GM13977 (cell line): ENCODE measurements at regions not wholly inside any gene's neighbourhood (a gene's known extent, or its start where the extent isn't known, plus 50 kb on each side); places are given as distances from the start of the nearest gene placed in this dataset.

Source experiments
- DNase-seq: peaks from one replicate; pipeline ENCODE4 v3.0.0; 2012; ENCODE audit warnings: low spot score
- in situ Hi-C: fragments of 300-500 bp; cut with MboI; formaldehyde crosslinking; loops from one replicate; pipeline ENCODE4 v1.12.0; 2022; ENCODE audit warnings: low sequenced_read_pairs, low pct_unique_long_range_greater_than_20kb, mixed read lengths, inconsistent platforms; ENCODE audit not compliant: unreplicated experiment
- TF ChIP-seq, protein P1 (sequence below): IDR thresholded peaks from 2 replicates; pipeline ENCODE4 v1.5.1; 2012; ENCODE audit warnings: mild to moderate bottlenecking, control low read depth; ENCODE audit not compliant: insufficient read depth; ENCODE audit errors: extremely low read depth, missing control alignments

DNA sequence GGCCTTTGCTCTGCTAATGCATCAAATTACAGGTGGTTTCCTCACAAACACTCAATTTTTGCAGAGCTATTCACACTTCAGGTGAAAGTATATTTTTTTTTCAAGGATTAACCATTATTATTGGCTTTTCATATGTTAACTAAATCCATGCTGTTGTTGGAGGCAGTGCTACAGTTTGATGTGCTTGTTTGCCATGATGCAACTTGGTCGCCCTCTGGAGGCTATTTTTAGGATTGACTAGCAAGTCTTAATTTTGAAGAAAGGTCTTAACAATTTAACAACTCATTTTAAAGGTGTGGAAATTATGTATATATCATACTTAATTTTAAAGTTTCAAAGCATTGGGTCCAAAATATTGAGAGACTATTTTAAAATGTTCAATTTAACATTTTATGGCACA is 168.8 kb upstream of the FAM47A start:
- TF ChIP-seq, protein P1, sequence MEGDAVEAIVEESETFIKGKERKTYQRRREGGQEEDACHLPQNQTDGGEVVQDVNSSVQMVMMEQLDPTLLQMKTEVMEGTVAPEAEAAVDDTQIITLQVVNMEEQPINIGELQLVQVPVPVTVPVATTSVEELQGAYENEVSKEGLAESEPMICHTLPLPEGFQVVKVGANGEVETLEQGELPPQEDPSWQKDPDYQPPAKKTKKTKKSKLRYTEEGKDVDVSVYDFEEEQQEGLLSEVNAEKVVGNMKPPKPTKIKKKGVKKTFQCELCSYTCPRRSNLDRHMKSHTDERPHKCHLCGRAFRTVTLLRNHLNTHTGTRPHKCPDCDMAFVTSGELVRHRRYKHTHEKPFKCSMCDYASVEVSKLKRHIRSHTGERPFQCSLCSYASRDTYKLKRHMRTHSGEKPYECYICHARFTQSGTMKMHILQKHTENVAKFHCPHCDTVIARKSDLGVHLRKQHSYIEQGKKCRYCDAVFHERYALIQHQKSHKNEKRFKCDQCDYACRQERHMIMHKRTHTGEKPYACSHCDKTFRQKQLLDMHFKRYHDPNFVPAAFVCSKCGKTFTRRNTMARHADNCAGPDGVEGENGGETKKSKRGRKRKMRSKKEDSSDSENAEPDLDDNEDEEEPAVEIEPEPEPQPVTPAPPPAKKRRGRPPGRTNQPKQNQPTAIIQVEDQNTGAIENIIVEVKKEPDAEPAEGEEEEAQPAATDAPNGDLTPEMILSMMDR = peak; percentile 57
- peak; percentile 18 for DNase-seq
- in situ Hi-C loops = no loop called here

GRCh38 chrX:34299451-34299967 is 167.4 kb upstream of the FAM47A start:
- TF ChIP-seq, protein P1 = no peak
- in situ Hi-C loops = loop anchor here (25.0 kb wide), 1 partner anchor 862 kb away; no protein-coding TSS in a partner anchor
- no peak for DNase-seq

DNA sequence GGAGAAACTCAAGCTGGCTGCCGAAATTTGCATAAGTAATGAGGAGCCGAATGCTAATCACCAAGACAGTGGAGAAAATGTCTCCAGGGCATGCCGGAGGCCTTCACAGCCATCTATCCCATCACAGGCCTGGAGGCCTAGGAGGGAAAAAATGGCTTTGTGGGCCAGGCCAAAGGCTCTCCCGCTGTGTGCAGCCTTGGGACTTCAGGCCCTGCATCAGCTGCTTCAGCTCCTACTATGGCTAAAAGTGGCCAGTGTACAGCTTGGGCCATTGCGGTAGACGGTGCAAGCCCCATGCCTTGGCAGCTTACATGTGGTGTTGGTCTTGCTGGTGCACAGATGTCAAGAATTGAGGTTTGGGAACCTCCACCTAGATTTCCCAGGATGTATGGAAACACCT is 162.6 kb upstream of the FAM47A start:
- no peak for DNase-seq
- in situ Hi-C loops = loop anchor here (25.0 kb wide), 1 partner anchor 857 kb away; no protein-coding TSS in a partner anchor
- TF ChIP-seq, protein P1 = no peak

GRCh38 chrX:34288782-34289181 is 156.7 kb upstream of the FAM47A start:
- in situ Hi-C loops = loop anchor here (25.0 kb wide), 1 partner anchor 851 kb away; no protein-coding TSS in a partner anchor

GRCh38 chrX:34279866-34280560 is 147.9 kb upstream of the FAM47A start:
- no peak for DNase-seq
- in situ Hi-C loops = loop anchor here (25.0 kb wide), 1 partner anchor 843 kb away; no protein-coding TSS in a partner anchor

More at GRCh38 chrX:34288782-34289181, 156.7 kb upstream of the FAM47A start:
- no peak for DNase-seq
- TF ChIP-seq, protein P1 = no peak

DNA sequence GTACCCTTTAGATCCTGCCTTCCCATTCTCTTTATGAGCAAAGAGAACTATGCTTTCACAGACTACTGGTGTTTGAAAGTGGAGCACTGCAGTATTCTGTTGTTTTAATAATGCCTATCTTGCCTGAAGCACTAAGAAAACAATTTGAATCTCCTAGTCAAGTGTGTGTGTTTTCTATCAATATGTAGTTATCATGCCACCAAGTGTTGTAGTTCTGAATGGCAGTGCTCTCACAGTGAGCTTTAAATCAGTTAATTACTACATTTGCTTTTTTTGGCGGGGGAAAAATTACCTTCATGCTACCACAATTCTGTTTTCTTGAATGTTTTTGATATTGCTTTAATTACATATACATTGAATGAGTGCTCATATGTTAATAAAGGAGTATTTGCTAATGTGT is 143.6 kb upstream of the FAM47A start:
- in situ Hi-C loops = loop anchor here (25.0 kb wide), 1 partner anchor 838 kb away; no protein-coding TSS in a partner anchor
- TF ChIP-seq, protein P1 = no peak
- no peak for DNase-seq

More at GRCh38 chrX:34279866-34280560, 147.9 kb upstream of the FAM47A start:
- TF ChIP-seq, protein P1 = no peak
